Osteoblast (primary cell): ENCODE measurements at regions not wholly inside any gene's neighbourhood (a gene's known extent, or its start where the extent isn't known, plus 50 kb on each side); places are given as distances from the start of the nearest gene placed in this dataset.
A peak's percentile ranks its signal among the peaks of the same experiment; 100 is the strongest.

ENCODE experiments used
- DNase-seq: peaks from one replicate; pipeline ENCODE4 v3.0.0; 2011; ENCODE audit warnings: low spot score, mixed read lengths; ENCODE audit not compliant: insufficient read length; ENCODE audit errors: missing footprints
- H2AFZ ChIP-seq: 2 replicates; pipeline ENCODE4 v1.6.0; 2011; ENCODE audit warnings: mild to moderate bottlenecking, low read length
- H3K27ac ChIP-seq: 2 replicates; pipeline ENCODE4 v1.5.1; 2011; ENCODE audit warnings: mild to moderate bottlenecking, low read depth, low read length, moderate library complexity
- H3K27me3 ChIP-seq: 2 replicates; pipeline ENCODE4 v1.6.0; 2012; ENCODE audit warnings: mild to moderate bottlenecking, control low read depth, inconsistent platforms, low read length, moderate library complexity; ENCODE audit not compliant: insufficient read depth
- H3K36me3 ChIP-seq: 2 replicates; pipeline ENCODE4 v1.5.1; 2011; ENCODE audit warnings: mild to moderate bottlenecking, low read length, control low read depth, moderate library complexity; ENCODE audit not compliant: insufficient read depth
- H3K4me1 ChIP-seq: 2 replicates; pipeline ENCODE4 v1.5.1; 2011; ENCODE audit warnings: mild to moderate bottlenecking, low read length, control low read depth, moderate library complexity; ENCODE audit not compliant: insufficient read depth
- H3K4me2 ChIP-seq: 2 replicates; pipeline ENCODE4 v1.6.0; 2011; ENCODE audit warnings: mild to moderate bottlenecking, low read length; ENCODE audit not compliant: insufficient read depth
- H3K4me3 ChIP-seq: fragments of 200-600 bp; sonication (generic); 3 replicates; pipeline ENCODE4 v1.5.1; 2012; ENCODE audit warnings: mild to moderate bottlenecking, low read length, inconsistent platforms; ENCODE audit not compliant: insufficient read depth
- H3K79me2 ChIP-seq: 2 replicates; pipeline ENCODE4 v1.6.0; 2012; ENCODE audit warnings: mild to moderate bottlenecking, low read length, control low read depth, inconsistent platforms; ENCODE audit not compliant: insufficient read depth
- H3K9me3 ChIP-seq: 2 replicates; pipeline ENCODE4 v1.5.1; 2011; ENCODE audit warnings: low read depth, low read length, control low read depth
- H4K20me1 ChIP-seq: 2 replicates; pipeline ENCODE4 v1.6.0; 2012; ENCODE audit warnings: mild to moderate bottlenecking, low read length, control low read depth; ENCODE audit not compliant: insufficient read depth
- TF ChIP-seq, protein P1 (sequence below): IDR thresholded peaks from 2 replicates; pipeline ENCODE4 v1.5.1; 2011; ENCODE audit warnings: mild to moderate bottlenecking, low read depth, low read length, moderate library complexity; ENCODE audit errors: extremely low read depth

DNA sequence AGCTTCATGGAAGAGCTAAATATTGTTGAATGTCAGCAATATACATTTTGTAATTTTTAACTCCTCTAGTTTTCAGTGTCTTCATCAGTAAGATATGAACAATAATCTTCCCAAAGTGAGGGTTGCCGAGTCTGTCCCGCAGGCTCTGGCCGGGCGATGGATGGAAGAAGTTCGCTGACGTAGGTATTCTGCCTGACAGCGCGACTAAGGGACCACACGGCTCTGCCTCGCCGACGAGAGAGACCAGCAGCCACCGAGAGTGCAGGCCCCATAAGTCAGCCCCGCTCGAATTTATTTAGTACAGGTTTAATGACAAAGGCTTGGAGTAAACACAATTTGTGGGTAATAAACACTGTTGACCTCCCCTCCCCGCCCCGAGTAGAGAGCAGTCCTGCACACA lies 427.4 kb upstream of the NECTIN3 start:
- no peaks in the 10 kb centered on the region for H3K9me3 ChIP-seq

DNA sequence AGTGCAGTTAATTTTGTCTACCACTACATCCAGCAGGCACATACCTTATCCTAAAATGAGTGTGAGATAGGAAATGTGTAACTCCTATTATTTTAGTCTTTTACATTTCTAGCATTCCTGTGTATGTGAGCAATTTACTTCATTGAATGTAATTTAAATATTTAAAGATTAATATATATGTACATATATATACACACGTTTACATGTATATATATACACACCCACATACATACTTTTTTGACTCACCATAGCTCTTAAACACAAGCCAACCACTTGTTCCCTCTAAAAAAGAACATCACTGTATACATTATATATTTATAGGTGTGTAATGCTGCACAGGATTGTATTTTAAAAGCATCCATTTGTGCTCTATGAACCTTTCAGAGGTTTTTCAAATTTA lies 425.6 kb upstream of the NECTIN3 start:
- no peaks in the 10 kb centered on the region for H3K4me1 ChIP-seq
- TF ChIP-seq, protein P1, sequence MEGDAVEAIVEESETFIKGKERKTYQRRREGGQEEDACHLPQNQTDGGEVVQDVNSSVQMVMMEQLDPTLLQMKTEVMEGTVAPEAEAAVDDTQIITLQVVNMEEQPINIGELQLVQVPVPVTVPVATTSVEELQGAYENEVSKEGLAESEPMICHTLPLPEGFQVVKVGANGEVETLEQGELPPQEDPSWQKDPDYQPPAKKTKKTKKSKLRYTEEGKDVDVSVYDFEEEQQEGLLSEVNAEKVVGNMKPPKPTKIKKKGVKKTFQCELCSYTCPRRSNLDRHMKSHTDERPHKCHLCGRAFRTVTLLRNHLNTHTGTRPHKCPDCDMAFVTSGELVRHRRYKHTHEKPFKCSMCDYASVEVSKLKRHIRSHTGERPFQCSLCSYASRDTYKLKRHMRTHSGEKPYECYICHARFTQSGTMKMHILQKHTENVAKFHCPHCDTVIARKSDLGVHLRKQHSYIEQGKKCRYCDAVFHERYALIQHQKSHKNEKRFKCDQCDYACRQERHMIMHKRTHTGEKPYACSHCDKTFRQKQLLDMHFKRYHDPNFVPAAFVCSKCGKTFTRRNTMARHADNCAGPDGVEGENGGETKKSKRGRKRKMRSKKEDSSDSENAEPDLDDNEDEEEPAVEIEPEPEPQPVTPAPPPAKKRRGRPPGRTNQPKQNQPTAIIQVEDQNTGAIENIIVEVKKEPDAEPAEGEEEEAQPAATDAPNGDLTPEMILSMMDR, result no peak
- H3K79me2 ChIP-seq, result no peaks in the 10 kb centered on the region
- DNase-seq, result no peak
- H3K27ac ChIP-seq, result no peak overlapping the region
- no peaks in the 10 kb centered on the region for H3K27me3 ChIP-seq
- no peak overlapping the region for H3K4me2 ChIP-seq
- H3K36me3 ChIP-seq, result no peaks in the 10 kb centered on the region
- H3K4me3 ChIP-seq, result no peak overlapping the region
- no peaks in the 10 kb centered on the region for H4K20me1 ChIP-seq
- H3K9me3 ChIP-seq, result no peaks in the 10 kb centered on the region
- no peak overlapping the region for H2AFZ ChIP-seq

More for the DNA sequence above, 427.4 kb upstream of the NECTIN3 start:
- Histone ChIP-seq H3K79me2 (no peaks in the 10 kb centered on the region), H3K4me2 (no peak overlapping the region), H3K27me3 (no peaks in the 10 kb centered on the region), H2AFZ (no peak overlapping the region), H4K20me1 (no peaks in the 10 kb centered on the region), H3K27ac (no peak overlapping the region), H3K36me3 (no peaks in the 10 kb centered on the region), H3K4me3 (no peak overlapping the region), H3K4me1 (no peaks in the 10 kb centered on the region)
- no peak for DNase-seq
- TF ChIP-seq, protein P1, result no peak

DNA sequence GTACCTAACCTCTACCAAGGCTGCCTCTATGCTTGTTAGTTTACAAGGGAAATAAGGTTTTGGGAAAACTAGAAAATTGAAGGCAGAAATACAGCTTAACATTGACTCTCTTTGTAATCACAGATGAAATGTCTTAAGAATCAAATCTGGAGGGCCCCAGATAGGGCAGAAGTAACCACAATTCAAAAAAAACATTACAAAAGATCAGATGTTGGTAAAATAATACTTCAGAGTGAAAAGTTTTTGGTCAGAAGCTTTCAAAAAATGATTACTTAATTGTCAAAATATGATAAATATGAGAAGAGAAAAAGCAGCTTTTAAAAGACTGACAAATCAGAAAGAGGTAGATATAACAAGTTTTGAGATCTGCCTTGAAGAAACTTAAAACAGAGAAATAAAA lies 425.1 kb upstream of the NECTIN3 start:
- Histone ChIP-seq H4K20me1 (no peaks in the 10 kb centered on the region), H2AFZ (peak overlapping the region; percentile 60), H3K9me3 (no peaks in the 10 kb centered on the region), H3K27ac (no peak overlapping the region), H3K27me3 (no peaks in the 10 kb centered on the region), H3K4me2 (no peak overlapping the region), H3K4me3 (no peak overlapping the region), H3K36me3 (no peaks in the 10 kb centered on the region), H3K79me2 (no peaks in the 10 kb centered on the region), H3K4me1 (no peaks in the 10 kb centered on the region)
- TF ChIP-seq, protein P1, result no peak
- DNase-seq, result no peak

DNA sequence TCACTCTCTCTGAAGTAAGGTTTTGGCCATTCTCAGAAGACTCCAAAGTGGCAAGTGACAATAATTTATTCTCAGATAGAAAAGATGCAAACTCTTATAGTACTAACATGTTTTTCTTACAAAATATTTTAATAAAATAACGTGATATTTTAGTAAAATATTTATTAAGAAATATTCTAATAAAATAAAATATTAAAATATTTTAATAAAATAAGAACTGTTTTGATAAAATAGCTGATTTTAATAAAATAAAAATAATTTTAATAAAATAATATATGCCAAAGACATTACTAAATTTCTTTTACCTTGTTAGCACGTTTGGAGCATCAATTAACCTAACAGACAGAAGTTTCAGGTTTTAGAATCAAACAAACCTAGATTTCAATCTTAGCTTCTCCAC lies 424.0 kb upstream of the NECTIN3 start:
- TF ChIP-seq, protein P1, result no peak
- Histone ChIP-seq H3K79me2 (no peaks in the 10 kb centered on the region), H2AFZ (no peak overlapping the region), H3K27ac (no peak overlapping the region), H3K4me3 (no peak overlapping the region), H3K9me3 (no peaks in the 10 kb centered on the region), H3K4me2 (no peak overlapping the region), H3K27me3 (no peaks in the 10 kb centered on the region), H3K4me1 (no peaks in the 10 kb centered on the region), H4K20me1 (no peaks in the 10 kb centered on the region), H3K36me3 (no peaks in the 10 kb centered on the region)
- no peak for DNase-seq
